22Rv1 (cell line): ENCODE measurements at regions not wholly inside any gene's neighbourhood (a gene's known extent, or its start where the extent isn't known, plus 50 kb on each side); places are given as distances from the start of the nearest gene placed in this dataset.
"Not testable (repeated sequence)": the region's sequence is repeated elsewhere in the genome, so short reads cannot be mapped to it uniquely, and the experiment has no call there.

Experiments used
- CTCF ChIP-seq: fragments of 450-650 bp; IDR thresholded peaks from 2 replicates; pipeline ENCODE4 v1.5.1; 2017; ENCODE audit warnings: mild to moderate bottlenecking
- ZFX ChIP-seq: fragments of 450-650 bp; IDR thresholded peaks from 2 replicates; pipeline ENCODE4 v1.6.1; 2017; ENCODE audit warnings: antibody characterized with exemption, borderline replicate concordance

- TF ChIP-seq CTCF, ZFX: not testable (repeated sequence)
These were observed 216.3 kb upstream of the CCL2 start for GRCh38 chr17:34038786-34039185.
